Ectodermal cell (in vitro differentiated cells): ENCODE measurements at regions not wholly inside any gene's neighbourhood (a gene's known extent, or its start where the extent isn't known, plus 50 kb on each side); places are given as distances from the start of the nearest gene placed in this dataset.
"Not testable (repeated sequence)": the region's sequence is repeated elsewhere in the genome, so short reads cannot be mapped to it uniquely, and the experiment has no call there.

Source experiments
- H3K27ac ChIP-seq: 2 replicates; pipeline ENCODE4 v1.7.0; 2013; ENCODE audit warnings: mild to moderate bottlenecking, low read depth, low read length; ENCODE audit not compliant: insufficient read depth, poor library complexity, severe bottlenecking
- H3K27me3 ChIP-seq: 2 replicates; pipeline ENCODE4 v1.7.0; 2013; ENCODE audit warnings: mild to moderate bottlenecking, low read length; ENCODE audit not compliant: insufficient read depth, control insufficient read depth, poor library complexity, severe bottlenecking
- H3K36me3 ChIP-seq: one replicate; pipeline ENCODE4 v1.7.0; 2013; ENCODE audit warnings: low read length; ENCODE audit not compliant: control insufficient read depth, insufficient read depth
- H3K4me1 ChIP-seq: one replicate; pipeline ENCODE4 v1.7.0; 2013; ENCODE audit warnings: low read length; ENCODE audit not compliant: control insufficient read depth, insufficient read depth
- H3K4me3 ChIP-seq: 2 replicates; pipeline ENCODE4 v1.7.0; 2013; ENCODE audit warnings: low read depth, low read length, control low read depth; ENCODE audit not compliant: insufficient read depth
- H3K9me3 ChIP-seq: 2 replicates; pipeline ENCODE4 v1.7.0; 2013; ENCODE audit warnings: mild to moderate bottlenecking, low read length, moderate library complexity; ENCODE audit not compliant: control insufficient read depth
- WGBS, 2 experiments: methylation state at CpG; one replicate each; pipeline ENCODE4 v1.1.7; 2013; ENCODE audit warnings: missing lambda C conversion rate in 2 of 2; 5-methylcytosine and 5-hydroxymethylcytosine counted together

DNA sequence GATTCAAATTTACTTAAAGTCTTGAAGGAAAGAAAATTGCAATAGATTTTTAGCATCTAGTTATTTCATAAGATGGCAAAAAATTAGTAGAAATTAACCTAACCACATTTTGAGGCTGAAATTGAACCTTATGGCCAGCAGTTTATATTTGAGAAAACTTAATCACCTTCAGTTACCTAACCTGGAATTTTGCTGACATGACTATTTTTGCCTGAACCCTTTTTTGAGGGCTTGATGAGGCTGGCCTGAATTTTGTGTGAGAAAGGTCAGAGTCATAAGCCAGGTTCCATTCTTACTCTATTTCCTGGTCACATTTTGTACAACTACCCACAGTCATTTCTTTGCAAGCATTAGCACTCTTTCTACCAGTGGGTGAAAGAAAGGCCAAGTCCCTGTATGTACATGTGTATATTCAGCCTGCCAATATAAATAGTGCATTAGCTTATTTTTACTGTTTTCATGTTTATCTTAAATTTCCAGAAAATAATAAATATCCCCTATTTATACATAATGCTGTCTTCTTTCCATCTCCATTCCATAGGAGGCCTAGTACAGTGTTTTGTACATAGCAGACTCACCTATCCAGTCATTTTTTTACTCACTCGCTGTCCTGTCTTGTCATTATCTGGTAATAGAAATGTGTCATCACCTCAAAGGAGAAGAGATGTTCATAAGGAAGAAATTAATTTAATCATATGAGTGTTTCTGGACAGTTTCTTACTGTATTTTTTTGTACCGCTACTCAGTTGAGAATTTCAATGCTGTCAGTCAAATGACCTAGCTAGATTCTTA, 108.4 kb upstream of the SGCD start:
- no peak overlapping the region for H3K27ac ChIP-seq
- H3K4me1 ChIP-seq = no peaks in the 10 kb centered on the region
- no peaks in the 10 kb centered on the region for H3K36me3 ChIP-seq
- no peaks in the 10 kb centered on the region for H3K9me3 ChIP-seq
- 90 to 95% methylated on average over 2 of the region's 2 CpGs for WGBS, 2 experiments
- no peak overlapping the region for H3K4me3 ChIP-seq
- H3K27me3 ChIP-seq = no peaks in the 10 kb centered on the region

DNA sequence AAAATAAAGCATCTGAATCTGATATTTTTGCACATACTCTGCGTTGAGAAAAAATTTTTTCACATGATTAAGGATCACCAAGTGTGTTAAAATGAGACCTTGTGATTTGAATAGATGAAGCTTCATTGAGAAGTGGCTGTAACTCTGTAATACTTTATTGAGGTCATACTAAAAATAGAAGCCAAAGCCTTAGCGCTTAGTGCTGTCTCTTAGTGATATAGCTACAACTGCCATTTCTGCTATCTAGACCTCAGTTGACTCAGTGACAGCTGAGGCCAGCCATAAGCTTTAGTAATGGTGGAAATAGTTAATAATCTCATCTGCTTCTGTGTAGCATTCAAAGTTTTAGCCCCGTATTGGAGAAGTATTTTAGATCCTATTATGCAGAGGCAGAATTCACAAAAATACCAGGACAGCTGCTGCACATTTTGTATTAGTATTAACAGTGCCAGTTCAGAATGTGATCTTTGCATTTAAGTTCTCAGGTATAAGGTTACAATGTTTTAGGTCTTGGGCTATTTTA, 107.4 kb upstream of the SGCD start:
- no peak overlapping the region for H3K4me3 ChIP-seq
- no peaks in the 10 kb centered on the region for H3K36me3 ChIP-seq
- H3K27ac ChIP-seq = no peak overlapping the region
- H3K9me3 ChIP-seq = no peaks in the 10 kb centered on the region
- 87 to 95% methylated on average over 2 to 3 of the region's 3 CpGs for WGBS, 2 experiments
- no peaks in the 10 kb centered on the region for H3K27me3 ChIP-seq
- no peaks in the 10 kb centered on the region for H3K4me1 ChIP-seq

DNA sequence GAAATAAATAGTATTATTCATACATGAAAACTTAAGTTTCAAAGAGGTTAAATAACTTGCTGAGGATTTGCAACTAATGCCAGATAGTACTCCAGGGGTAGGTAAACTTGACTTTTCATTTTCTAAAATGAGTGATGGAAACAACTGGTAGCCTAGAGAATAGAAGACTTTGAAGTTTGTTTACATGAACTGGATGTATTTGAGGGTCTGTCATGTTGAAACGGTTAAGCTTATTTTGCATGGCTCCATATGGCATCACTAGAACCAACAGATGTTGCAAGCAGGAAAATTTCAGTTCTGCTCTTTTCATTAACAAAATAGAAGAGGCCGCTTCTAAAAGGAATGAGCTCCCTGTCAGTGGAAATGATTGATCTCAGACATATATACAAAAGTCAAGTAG, 105.1 kb upstream of the SGCD start:
- H3K27ac ChIP-seq = no peak overlapping the region
- no peaks in the 10 kb centered on the region for H3K27me3 ChIP-seq
- H3K36me3 ChIP-seq = no peaks in the 10 kb centered on the region
- H3K4me3 ChIP-seq = no peak overlapping the region
- WGBS, 2 experiments = 36 to 90% methylated on average over 1 to 2 of the region's 2 CpGs
- no peaks in the 10 kb centered on the region for H3K4me1 ChIP-seq
- H3K9me3 ChIP-seq = no peaks in the 10 kb centered on the region

DNA sequence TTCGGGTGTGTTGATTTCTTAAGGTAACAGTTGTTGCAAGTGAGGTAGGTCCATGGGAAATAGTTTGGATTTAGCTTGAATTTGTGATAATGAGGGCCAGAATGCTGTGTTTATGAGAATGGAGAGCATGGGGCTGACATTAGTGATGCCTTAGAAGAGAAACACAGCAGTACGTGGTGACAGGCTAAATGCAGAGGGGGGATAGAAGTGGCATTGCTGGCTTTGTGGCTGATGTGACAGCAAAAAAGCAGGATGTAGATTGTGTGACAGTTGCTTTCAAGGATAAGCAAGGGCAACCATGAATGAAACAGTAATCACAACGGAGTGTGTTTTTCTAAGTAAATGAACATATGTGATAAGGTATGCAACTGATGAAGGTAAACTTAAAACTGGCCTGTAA, 103.4 kb upstream of the SGCD start:
- no peak overlapping the region for H3K27ac ChIP-seq
- no peak overlapping the region for H3K4me3 ChIP-seq
- H3K27me3 ChIP-seq = no peaks in the 10 kb centered on the region
- 89 to 93% methylated on average over 3 of the region's 3 CpGs for WGBS, 2 experiments
- no peaks in the 10 kb centered on the region for H3K9me3 ChIP-seq
- H3K36me3 ChIP-seq = no peaks in the 10 kb centered on the region
- no peaks in the 10 kb centered on the region for H3K4me1 ChIP-seq

DNA sequence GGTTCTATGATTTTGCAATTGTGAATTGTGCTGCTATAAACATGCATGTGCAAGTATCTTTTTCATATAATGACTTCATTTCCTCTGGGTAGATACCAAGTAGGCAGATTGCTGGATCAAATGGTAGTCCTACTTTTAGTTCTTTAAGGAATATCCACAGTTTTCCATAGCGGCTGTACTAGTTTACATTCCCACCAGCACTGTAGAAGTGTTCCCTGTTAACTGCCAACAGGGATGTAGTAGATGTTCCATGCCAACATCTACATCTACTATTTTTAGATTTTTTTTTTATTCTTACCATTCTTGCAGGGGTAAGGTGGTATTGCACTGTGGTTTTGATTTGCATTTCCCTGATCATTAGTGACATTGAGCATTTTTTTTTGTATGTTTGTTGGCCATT, 100.5 kb upstream of the SGCD start:
- not testable (repeated sequence) for H3K4me3 ChIP-seq, H3K27ac ChIP-seq, H3K9me3 ChIP-seq, H3K36me3 ChIP-seq, H3K4me1 ChIP-seq, H3K27me3 ChIP-seq
- WGBS, 2 experiments = 82 to 100% methylated on average over 1 of the region's 1 CpG

DNA sequence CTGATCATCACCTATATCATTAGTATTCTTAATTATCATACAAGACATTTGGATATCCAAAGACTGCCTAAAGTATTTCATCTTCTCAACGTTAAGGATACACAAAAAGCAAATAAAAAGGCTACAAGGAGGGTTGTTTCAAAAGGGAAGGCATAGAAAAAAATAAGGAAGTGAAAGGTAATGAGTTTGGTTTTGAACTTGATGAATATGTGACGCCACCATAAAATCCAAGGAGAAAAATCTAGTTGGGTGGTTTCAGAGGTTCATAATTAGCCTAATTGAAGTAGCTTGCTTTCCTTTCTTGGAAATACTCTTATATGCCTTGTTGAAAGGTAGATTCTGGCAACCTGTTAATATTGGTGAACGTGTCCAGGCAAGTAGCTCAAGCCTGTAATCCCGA, 96.1 kb upstream of the SGCD start:
- H3K27me3 ChIP-seq = no peaks in the 10 kb centered on the region
- H3K36me3 ChIP-seq = no peaks in the 10 kb centered on the region
- no peak overlapping the region for H3K4me3 ChIP-seq
- no peak overlapping the region for H3K27ac ChIP-seq
- H3K4me1 ChIP-seq = no peaks in the 10 kb centered on the region
- 92 to 93% methylated on average over 4 of the region's 4 CpGs for WGBS, 2 experiments
- no peaks in the 10 kb centered on the region for H3K9me3 ChIP-seq

DNA sequence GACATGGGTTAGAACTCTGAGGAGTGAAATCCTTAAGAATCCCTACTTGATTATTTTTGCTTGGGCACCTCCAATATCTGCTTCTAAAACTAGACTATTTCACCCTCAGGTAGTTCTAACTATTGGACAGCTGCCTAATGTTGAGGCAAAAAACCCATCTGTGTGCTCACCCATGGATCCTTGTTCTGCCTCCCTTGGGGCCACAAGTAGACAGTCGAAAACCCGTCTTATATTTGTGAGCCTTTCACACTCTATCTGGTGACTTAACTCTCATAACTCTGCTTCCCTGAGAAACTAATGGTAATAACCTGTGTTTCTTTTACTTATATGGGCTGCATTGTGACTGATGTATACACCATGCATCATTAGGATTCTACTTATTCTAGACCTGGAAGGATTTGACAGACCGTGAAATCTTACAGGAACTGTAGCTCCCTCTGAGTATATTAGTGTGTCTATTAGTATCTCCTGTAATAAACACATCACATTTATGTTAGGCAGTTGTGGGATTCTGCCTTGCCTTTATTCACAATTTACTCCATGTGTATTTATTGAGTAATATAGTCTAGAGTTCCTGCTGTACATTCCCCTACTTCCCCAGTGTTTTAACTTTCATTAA, 94.6 kb upstream of the SGCD start:
- H3K4me3 ChIP-seq = no peak overlapping the region
- H3K9me3 ChIP-seq = no peaks in the 10 kb centered on the region
- no peaks in the 10 kb centered on the region for H3K27me3 ChIP-seq
- WGBS, 2 experiments = 84 to 100% methylated on average over 2 to 3 of the region's 3 CpGs
- H3K36me3 ChIP-seq = no peaks in the 10 kb centered on the region
- H3K27ac ChIP-seq = no peak overlapping the region
- H3K4me1 ChIP-seq = no peaks in the 10 kb centered on the region

DNA sequence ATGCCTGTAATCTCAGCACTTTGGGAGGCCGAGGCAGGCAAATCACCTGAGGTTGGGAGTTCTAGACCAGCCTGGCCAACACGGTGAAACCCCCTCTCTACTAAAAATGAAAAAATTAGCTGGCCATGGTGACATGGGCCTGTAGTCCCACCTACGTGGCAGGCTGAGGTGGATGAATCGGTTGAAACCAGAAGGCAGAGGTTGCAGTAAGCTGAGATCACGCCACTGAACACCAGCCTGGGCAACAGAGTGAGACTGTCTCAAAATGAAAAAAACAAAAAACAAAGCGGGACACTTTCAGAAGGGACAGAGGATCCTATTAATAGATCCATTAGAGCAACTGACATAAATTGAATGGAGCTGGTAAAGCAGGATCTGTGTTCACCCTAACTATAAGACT, 89.6 kb upstream of the SGCD start:
- Histone ChIP-seq H3K4me1 (no peaks in the 10 kb centered on the region), H3K36me3 (no peaks in the 10 kb centered on the region), H3K4me3 (no peak overlapping the region), H3K27me3 (no peaks in the 10 kb centered on the region), H3K27ac (no peak overlapping the region), H3K9me3 (no peaks in the 10 kb centered on the region)
- 92 to 94% methylated on average over 6 of the region's 6 CpGs for WGBS, 2 experiments

DNA sequence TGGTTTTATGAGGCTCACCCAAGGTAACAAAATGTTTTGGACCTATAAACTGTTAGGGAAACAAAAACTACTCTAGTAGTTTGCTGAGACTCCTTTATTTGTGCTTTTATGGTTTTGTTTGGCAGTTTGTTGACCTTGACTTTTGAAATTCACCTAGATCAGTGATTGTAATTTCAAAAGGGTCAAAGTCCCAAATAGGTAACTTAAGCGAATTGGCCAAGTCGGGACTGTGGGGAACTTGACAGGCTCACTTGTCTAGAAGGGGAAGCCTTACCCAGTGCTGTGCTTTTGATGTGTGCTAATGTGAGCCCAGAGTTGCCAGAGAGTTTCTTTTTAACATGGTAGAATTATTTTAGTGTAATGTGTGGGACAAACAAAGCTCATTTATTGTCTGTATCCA, 87.2 kb upstream of the SGCD start:
- Histone ChIP-seq H3K27me3 (no peaks in the 10 kb centered on the region), H3K4me3 (no peak overlapping the region), H3K9me3 (no peaks in the 10 kb centered on the region), H3K27ac (no peak overlapping the region), H3K36me3 (no peaks in the 10 kb centered on the region), H3K4me1 (no peaks in the 10 kb centered on the region)
- 89 to 90% methylated on average over 2 of the region's 2 CpGs for WGBS, 2 experiments

DNA sequence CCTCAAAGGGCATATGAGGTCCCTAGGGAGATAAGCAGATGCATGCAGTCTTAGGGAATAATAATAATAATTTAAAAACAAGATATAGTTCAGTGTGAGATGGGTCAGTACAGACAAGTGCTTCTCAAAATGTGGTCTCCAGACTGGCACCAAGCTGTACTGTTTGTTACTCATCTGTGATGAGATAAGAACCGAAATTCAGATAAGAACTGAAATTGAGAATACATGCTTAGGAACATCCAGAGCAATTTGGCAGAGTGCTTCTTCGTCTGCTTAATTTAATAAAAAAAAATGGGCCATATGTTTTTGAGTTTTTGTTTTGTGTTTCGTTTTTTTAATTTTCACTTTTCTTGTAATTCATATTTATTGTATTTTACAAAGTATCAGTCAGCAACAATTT, 86.5 kb upstream of the SGCD start:
- whole genome bisulfite sequencing, 2 experiments = 83 to 93% methylated on average over 2 of the region's 3 CpGs
- no peak overlapping the region for H3K27ac ChIP-seq
- H3K27me3 ChIP-seq = no peaks in the 10 kb centered on the region
- no peak overlapping the region for H3K4me3 ChIP-seq
- H3K4me1 ChIP-seq = no peaks in the 10 kb centered on the region
- no peaks in the 10 kb centered on the region for H3K36me3 ChIP-seq
- H3K9me3 ChIP-seq = no peaks in the 10 kb centered on the region
